Astrocyte (in vitro differentiated cells and primary cell): ENCODE measurements at regions not wholly inside any gene's neighbourhood (a gene's known extent, or its start where the extent isn't known, plus 50 kb on each side); places are given as distances from the start of the nearest gene placed in this dataset.

Experiments used
- DNase-seq: peaks from one replicate; pipeline ENCODE4 v3.0.0-alpha.2; 2010; ENCODE audit warnings: low read depth
- FAIRE-seq: peaks from 2 replicates; lab custom pipeline; 2011; peaks lifted over from hg19 to GRCh38; lab: Jason Lieb, UNC
- H2AFZ ChIP-seq: 2 replicates; pipeline ENCODE4 v1.6.0; 2012; ENCODE audit warnings: low read depth, low read length, inconsistent platforms
- H3K27ac ChIP-seq: 2 replicates; pipeline ENCODE4 v1.5.1; 2011; ENCODE audit warnings: low read depth, low read length, inconsistent platforms
- H3K27me3 ChIP-seq: 2 replicates; pipeline ENCODE4 v1.6.0; 2011; ENCODE audit warnings: low read length, inconsistent platforms; ENCODE audit not compliant: insufficient read depth
- H3K36me3 ChIP-seq: 2 replicates; pipeline ENCODE4 v1.5.1; 2011; ENCODE audit warnings: low read length, inconsistent platforms; ENCODE audit not compliant: insufficient read depth
- H3K4me1 ChIP-seq: 2 replicates; pipeline ENCODE4 v1.5.1; 2011; ENCODE audit warnings: low read length, inconsistent platforms; ENCODE audit not compliant: insufficient read depth
- H3K4me2 ChIP-seq: 2 replicates; pipeline ENCODE4 v1.6.0; 2012; ENCODE audit warnings: low read length, inconsistent platforms
- H3K4me3 ChIP-seq: 2 replicates; pipeline ENCODE4 v1.5.1; 2011; ENCODE audit warnings: low read depth, mild to moderate bottlenecking, low read length, inconsistent platforms; ENCODE audit not compliant: insufficient read depth
- H3K79me2 ChIP-seq: 2 replicates; pipeline ENCODE4 v1.6.0; 2012; ENCODE audit warnings: mild to moderate bottlenecking, low read length, inconsistent platforms; ENCODE audit not compliant: insufficient read depth
- H3K9ac ChIP-seq: 2 replicates; pipeline ENCODE4 v1.6.0; 2012; ENCODE audit warnings: mild to moderate bottlenecking, low read length, inconsistent platforms
- H3K9me3 ChIP-seq: 2 replicates; pipeline ENCODE4 v1.5.1; 2012; ENCODE audit warnings: low read depth, mild to moderate bottlenecking, low read length, inconsistent platforms; ENCODE audit not compliant: insufficient read depth
- H4K20me1 ChIP-seq: 2 replicates; pipeline ENCODE4 v1.6.0; 2012; ENCODE audit warnings: low read length, inconsistent platforms; ENCODE audit not compliant: insufficient read depth
- H3K27ac Mint-ChIP-seq: one replicate; pipeline ENCODE4 v1.8.0; 2021; ENCODE audit warnings: mild to moderate bottlenecking, mixed read lengths; ENCODE audit not compliant: unreplicated experiment
- H3K27me3 Mint-ChIP-seq: one replicate; pipeline ENCODE4 v1.8.0; 2021; ENCODE audit warnings: low read depth, mixed read lengths; ENCODE audit not compliant: unreplicated experiment
- H3K36me3 Mint-ChIP-seq: one replicate; pipeline ENCODE4 v1.8.0; 2021; ENCODE audit warnings: low read depth, mixed read lengths; ENCODE audit not compliant: unreplicated experiment
- H3K4me1 Mint-ChIP-seq: one replicate; pipeline ENCODE4 v1.8.0; 2021; ENCODE audit warnings: low read depth, mixed read lengths; ENCODE audit not compliant: unreplicated experiment
- H3K4me3 Mint-ChIP-seq: one replicate; pipeline ENCODE4 v1.8.0; 2021; ENCODE audit warnings: mild to moderate bottlenecking, moderate library complexity, mixed read lengths; ENCODE audit not compliant: unreplicated experiment
- H3K9me3 Mint-ChIP-seq: one replicate; pipeline ENCODE4 v1.8.0; 2021; ENCODE audit warnings: mild to moderate bottlenecking, mixed read lengths; ENCODE audit not compliant: unreplicated experiment
- CTCF ChIP-seq: IDR thresholded peaks from 2 replicates; pipeline ENCODE4 v1.5.1; 2011; ENCODE audit warnings: low read depth, mild to moderate bottlenecking, inconsistent platforms, low read length, moderate library complexity; ENCODE audit not compliant: insufficient read depth
- EZH2 ChIP-seq: IDR thresholded peaks from 2 replicates; pipeline ENCODE4 v1.6.1; 2012; ENCODE audit warnings: mild to moderate bottlenecking, low read length, inconsistent platforms; ENCODE audit not compliant: insufficient read depth

GRCh38 chr15:95887666-95888390 is 442.7 kb upstream of the NR2F2 start:
- no peak overlapping the region for H3K9ac ChIP-seq
- peaks cover 6% of the 10 kb centered on the region for H3K4me1 Mint-ChIP-seq
- no peaks in the 10 kb centered on the region for H3K36me3 Mint-ChIP-seq
- no peaks in the 10 kb centered on the region for H3K36me3 ChIP-seq
- no peak overlapping the region for H3K27ac Mint-ChIP-seq
- no peak overlapping the region for H3K4me3 ChIP-seq
- H4K20me1 ChIP-seq, result no peaks in the 10 kb centered on the region
- H3K27me3 ChIP-seq, result no peaks in the 10 kb centered on the region
- no peak overlapping the region for H3K4me3 Mint-ChIP-seq
- H3K9me3 Mint-ChIP-seq, result no peaks in the 10 kb centered on the region
- peak overlapping the region; percentile 9 for H3K4me2 ChIP-seq
- no peak for TF ChIP-seq CTCF
- no peak for TF ChIP-seq EZH2
- peaks cover 2% of the 10 kb centered on the region for H3K27me3 Mint-ChIP-seq
- no peak overlapping the region for H2AFZ ChIP-seq
- DNase-seq (peak; percentile 4), FAIRE-seq (no peak)
- no peaks in the 10 kb centered on the region for H3K9me3 ChIP-seq
- no peaks in the 10 kb centered on the region for H3K4me1 ChIP-seq
- no peaks in the 10 kb centered on the region for H3K79me2 ChIP-seq
- no peak overlapping the region for H3K27ac ChIP-seq

GRCh38 chr15:95888762-95889161 is 441.7 kb upstream of the NR2F2 start:
- no peaks in the 10 kb centered on the region for H3K9me3 ChIP-seq
- H3K9me3 Mint-ChIP-seq, result no peaks in the 10 kb centered on the region
- FAIRE-seq, result no peak

More at GRCh38 chr15:95888762-95889161, 441.7 kb upstream of the NR2F2 start:
- Mint-ChIP-seq H3K4me3 (no peak overlapping the region), H3K4me1 (peaks cover 6% of the 10 kb centered on the region), H3K27ac (no peak overlapping the region), H3K27me3 (peaks cover 2% of the 10 kb centered on the region), H3K36me3 (no peaks in the 10 kb centered on the region)
- TF ChIP-seq EZH2, result no peak
- TF ChIP-seq CTCF, result no peak
- Histone ChIP-seq H3K36me3 (no peaks in the 10 kb centered on the region), H3K27me3 (no peaks in the 10 kb centered on the region), H4K20me1 (no peaks in the 10 kb centered on the region), H3K4me1 (no peaks in the 10 kb centered on the region), H3K4me3 (no peak overlapping the region), H3K79me2 (no peaks in the 10 kb centered on the region), H3K4me2 (no peak overlapping the region), H3K9ac (no peak overlapping the region), H3K27ac (no peak overlapping the region), H2AFZ (no peak overlapping the region)
- DNase-seq, result no peak
